ENCODE measurements at regions not wholly inside any gene's neighbourhood (a gene's known extent, or its start where the extent isn't known, plus 50 kb on each side); places are given as distances from the start of the nearest gene placed in this dataset.
"Not testable (repeated sequence)": the region's sequence is repeated elsewhere in the genome, so short reads cannot be mapped to it uniquely, and the experiment has no call there.

- H3K36me3 ChIP-seq (ENCODE audit: insufficient read depth, low read length): no peaks in the 10 kb centered on the region
- H3K4me3 ChIP-seq (ENCODE audit: low read depth, low read length): no peak overlapping the region
- no peak overlapping the region for H2AFZ ChIP-seq (ENCODE audit: low read length, unreplicated experiment)
- no peaks in the 10 kb centered on the region for H3K27me3 ChIP-seq (ENCODE audit: insufficient read depth, low read length)
- peaks cover 2% of the 10 kb centered on the region for H3K4me1 ChIP-seq (ENCODE audit: control insufficient read depth, insufficient read depth, low read length, unreplicated experiment)
- H3K27ac ChIP-seq (ENCODE audit: low read depth, low read length): no peak overlapping the region
- H3K79me2 ChIP-seq (ENCODE audit: control insufficient read depth, insufficient read depth, low read length, unreplicated experiment): no peaks in the 10 kb centered on the region
These were observed 105.4 kb upstream of the VANGL1 start for GRCh38 chr1:115536279-115536816.

DNA sequence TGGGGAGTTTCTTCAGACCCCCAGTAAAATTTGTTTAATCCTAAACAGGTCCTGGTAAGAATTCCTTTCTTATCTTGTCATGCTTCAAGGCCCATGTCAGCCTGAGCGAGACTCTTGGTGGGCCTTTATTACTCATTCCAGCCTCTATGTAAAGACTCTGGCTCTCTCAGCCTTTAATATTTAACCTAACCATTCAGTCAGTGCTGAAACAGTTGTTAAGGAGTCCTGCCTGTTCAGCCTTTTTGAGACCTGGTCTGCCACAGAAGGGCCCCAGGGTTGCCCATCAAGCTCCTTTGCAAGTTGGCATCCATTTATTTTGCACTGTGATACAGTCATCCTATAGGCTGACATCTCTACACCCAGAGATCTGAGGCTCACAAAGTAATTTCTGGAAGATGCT is 107.7 kb upstream of the VANGL1 start:
- Histone ChIP-seq H3K4me3 (ENCODE audit: low read depth, low read length) (no peak overlapping the region), H3K79me2 (ENCODE audit: control insufficient read depth, insufficient read depth, low read length, unreplicated experiment) (no peaks in the 10 kb centered on the region), H2AFZ (ENCODE audit: low read length, unreplicated experiment) (no peak overlapping the region), H3K27me3 (ENCODE audit: insufficient read depth, low read length) (no peaks in the 10 kb centered on the region), H3K27ac (ENCODE audit: low read depth, low read length) (no peak overlapping the region), H3K36me3 (ENCODE audit: insufficient read depth, low read length) (no peaks in the 10 kb centered on the region), H3K4me1 (ENCODE audit: control insufficient read depth, insufficient read depth, low read length, unreplicated experiment) (peaks cover 14% of the 10 kb centered on the region)

DNA sequence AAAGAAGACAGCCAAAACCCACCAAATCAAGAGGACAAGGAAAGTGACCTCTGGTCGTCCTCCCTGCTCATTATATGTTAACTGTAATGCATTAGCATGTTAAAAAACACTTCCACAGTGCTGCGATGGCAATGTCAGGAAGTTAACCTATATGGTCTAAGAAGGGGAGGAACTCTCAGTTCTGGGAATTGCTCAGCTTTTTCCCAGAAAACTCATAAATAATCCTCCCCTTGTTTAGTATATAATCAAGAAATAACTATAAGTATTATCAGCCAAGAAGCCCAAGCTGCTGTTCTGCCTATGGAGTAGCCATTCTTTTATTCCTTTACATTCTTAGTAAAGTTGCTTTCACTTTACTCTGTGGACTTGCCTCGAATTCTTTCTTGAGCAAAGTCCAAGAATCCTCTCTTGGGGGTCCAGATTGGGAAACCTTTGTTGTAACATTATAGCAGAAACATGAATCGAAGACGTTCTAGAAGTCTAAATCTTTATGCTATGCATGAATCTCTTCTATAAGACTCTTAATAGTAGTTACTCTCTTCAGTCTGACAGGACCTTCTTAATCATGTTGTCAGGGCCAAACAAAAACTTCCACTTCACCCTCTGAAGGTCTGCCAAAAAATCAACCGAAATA is 110.0 kb upstream of the VANGL1 start:
- H3K36me3 ChIP-seq (ENCODE audit: insufficient read depth, low read length): no peaks in the 10 kb centered on the region
- H3K27me3 ChIP-seq (ENCODE audit: insufficient read depth, low read length): no peaks in the 10 kb centered on the region
- peak overlapping the region; percentile 69 for H2AFZ ChIP-seq (ENCODE audit: low read length, unreplicated experiment)
- peak overlapping the region; percentile 42 for H3K4me3 ChIP-seq (ENCODE audit: low read depth, low read length)
- H3K79me2 ChIP-seq (ENCODE audit: control insufficient read depth, insufficient read depth, low read length, unreplicated experiment): no peaks in the 10 kb centered on the region
- peaks cover 14% of the 10 kb centered on the region for H3K4me1 ChIP-seq (ENCODE audit: control insufficient read depth, insufficient read depth, low read length, unreplicated experiment)
- H3K27ac ChIP-seq (ENCODE audit: low read depth, low read length): no peak overlapping the region

- no peak overlapping the region for H3K4me3 ChIP-seq (ENCODE audit: low read depth, low read length)
- H3K27me3 ChIP-seq (ENCODE audit: insufficient read depth, low read length): no peaks in the 10 kb centered on the region
- H3K27ac ChIP-seq (ENCODE audit: low read depth, low read length): 0 out of 2 replicates have a peak overlapping the region, but pooled peaks have one; percentile 9
- H2AFZ ChIP-seq (ENCODE audit: low read length, unreplicated experiment): no peak overlapping the region
- H3K79me2 ChIP-seq (ENCODE audit: control insufficient read depth, insufficient read depth, low read length, unreplicated experiment): no peaks in the 10 kb centered on the region
- peaks cover 14% of the 10 kb centered on the region for H3K4me1 ChIP-seq (ENCODE audit: control insufficient read depth, insufficient read depth, low read length, unreplicated experiment)
- H3K36me3 ChIP-seq (ENCODE audit: insufficient read depth, low read length): no peaks in the 10 kb centered on the region
These were observed 111.4 kb upstream of the VANGL1 start for GRCh38 chr1:115530407-115530806.

GRCh38 chr1:115529216-115529897 is 112.4 kb upstream of the VANGL1 start:
- Histone ChIP-seq H3K36me3 (ENCODE audit: insufficient read depth, low read length) (no peaks in the 10 kb centered on the region), H3K4me3 (ENCODE audit: low read depth, low read length) (no peak overlapping the region), H3K4me1 (ENCODE audit: control insufficient read depth, insufficient read depth, low read length, unreplicated experiment) (peaks cover 14% of the 10 kb centered on the region), H3K27me3 (ENCODE audit: insufficient read depth, low read length) (no peaks in the 10 kb centered on the region), H2AFZ (ENCODE audit: low read length, unreplicated experiment) (no peak overlapping the region), H3K27ac (ENCODE audit: low read depth, low read length) (no peak overlapping the region), H3K79me2 (ENCODE audit: control insufficient read depth, insufficient read depth, low read length, unreplicated experiment) (no peaks in the 10 kb centered on the region)

- not testable (repeated sequence) for H3K27me3 ChIP-seq (ENCODE audit: insufficient read depth, low read length); H3K4me3 ChIP-seq (ENCODE audit: low read depth, low read length); H3K79me2 ChIP-seq (ENCODE audit: control insufficient read depth, insufficient read depth, low read length, unreplicated experiment); H3K36me3 ChIP-seq (ENCODE audit: insufficient read depth, low read length); H3K27ac ChIP-seq (ENCODE audit: low read depth, low read length); H2AFZ ChIP-seq (ENCODE audit: low read length, unreplicated experiment)
- H3K4me1 ChIP-seq (ENCODE audit: control insufficient read depth, insufficient read depth, low read length, unreplicated experiment): peaks cover 14% of the 10 kb centered on the region
These were observed 113.4 kb upstream of the VANGL1 start for GRCh38 chr1:115528336-115528735.

GRCh38 chr1:115527746-115528145 is 114.0 kb upstream of the VANGL1 start:
- Histone ChIP-seq H3K4me1 (ENCODE audit: control insufficient read depth, insufficient read depth, low read length, unreplicated experiment) (peaks cover 14% of the 10 kb centered on the region), H2AFZ (ENCODE audit: low read length, unreplicated experiment) (no peak overlapping the region), H3K79me2 (ENCODE audit: control insufficient read depth, insufficient read depth, low read length, unreplicated experiment) (no peaks in the 10 kb centered on the region), H3K27me3 (ENCODE audit: insufficient read depth, low read length) (no peaks in the 10 kb centered on the region), H3K27ac (ENCODE audit: low read depth, low read length) (no peak overlapping the region), H3K36me3 (ENCODE audit: insufficient read depth, low read length) (no peaks in the 10 kb centered on the region), H3K4me3 (ENCODE audit: low read depth, low read length) (no peak overlapping the region)

- no peak overlapping the region for H3K27ac ChIP-seq (ENCODE audit: low read depth, low read length)
- H2AFZ ChIP-seq (ENCODE audit: low read length, unreplicated experiment): no peak overlapping the region
- H3K79me2 ChIP-seq (ENCODE audit: control insufficient read depth, insufficient read depth, low read length, unreplicated experiment): no peaks in the 10 kb centered on the region
- no peak overlapping the region for H3K4me3 ChIP-seq (ENCODE audit: low read depth, low read length)
- no peaks in the 10 kb centered on the region for H3K36me3 ChIP-seq (ENCODE audit: insufficient read depth, low read length)
- H3K4me1 ChIP-seq (ENCODE audit: control insufficient read depth, insufficient read depth, low read length, unreplicated experiment): peaks cover 14% of the 10 kb centered on the region
- H3K27me3 ChIP-seq (ENCODE audit: insufficient read depth, low read length): no peaks in the 10 kb centered on the region
These were observed 114.9 kb upstream of the VANGL1 start for GRCh38 chr1:115526900-115527299.

GRCh38 chr1:115524236-115524635 is 117.5 kb upstream of the VANGL1 start:
- Histone ChIP-seq H3K27me3 (ENCODE audit: insufficient read depth, low read length) (no peaks in the 10 kb centered on the region), H3K4me1 (ENCODE audit: control insufficient read depth, insufficient read depth, low read length, unreplicated experiment) (no peaks in the 10 kb centered on the region), H3K79me2 (ENCODE audit: control insufficient read depth, insufficient read depth, low read length, unreplicated experiment) (no peaks in the 10 kb centered on the region), H3K36me3 (ENCODE audit: insufficient read depth, low read length) (no peaks in the 10 kb centered on the region), H3K27ac (ENCODE audit: low read depth, low read length) (no peak overlapping the region), H3K4me3 (ENCODE audit: low read depth, low read length) (no peak overlapping the region), H2AFZ (ENCODE audit: low read length, unreplicated experiment) (no peak overlapping the region)

- Histone ChIP-seq H3K4me3 (ENCODE audit: low read depth, low read length) (no peak overlapping the region), H2AFZ (ENCODE audit: low read length, unreplicated experiment) (no peak overlapping the region), H3K79me2 (ENCODE audit: control insufficient read depth, insufficient read depth, low read length, unreplicated experiment) (no peaks in the 10 kb centered on the region), H3K4me1 (ENCODE audit: control insufficient read depth, insufficient read depth, low read length, unreplicated experiment) (no peaks in the 10 kb centered on the region), H3K27ac (ENCODE audit: low read depth, low read length) (no peak overlapping the region), H3K27me3 (ENCODE audit: insufficient read depth, low read length) (no peaks in the 10 kb centered on the region), H3K36me3 (ENCODE audit: insufficient read depth, low read length) (no peaks in the 10 kb centered on the region)
These were observed 119.4 kb upstream of the VANGL1 start for GRCh38 chr1:115522386-115522785.

DNA sequence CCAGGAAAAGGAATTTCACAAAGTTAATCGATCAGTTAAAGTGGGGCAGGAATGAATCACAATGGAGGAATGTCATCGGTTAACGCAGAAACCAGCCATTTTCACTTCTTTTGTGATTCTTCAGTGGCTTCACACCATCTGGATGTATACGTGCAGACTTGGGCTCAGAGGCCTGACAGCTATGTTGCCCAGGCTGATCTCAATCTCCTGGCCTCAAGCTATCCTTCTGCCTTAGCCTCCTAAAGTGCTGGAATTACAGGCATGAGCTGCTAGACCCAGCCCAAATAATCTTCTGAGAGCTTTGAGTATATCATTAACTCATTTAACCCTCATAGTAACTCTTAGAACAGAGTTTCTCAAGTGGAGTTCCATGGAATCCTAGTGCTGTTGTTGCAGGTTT is 126.5 kb upstream of the VANGL1 start:
- Histone ChIP-seq H3K36me3 (ENCODE audit: insufficient read depth, low read length) (no peaks in the 10 kb centered on the region), H3K27me3 (ENCODE audit: insufficient read depth, low read length) (no peaks in the 10 kb centered on the region), H3K27ac (ENCODE audit: low read depth, low read length) (no peak overlapping the region), H3K4me3 (ENCODE audit: low read depth, low read length) (no peak overlapping the region), H2AFZ (ENCODE audit: low read length, unreplicated experiment) (no peak overlapping the region), H3K79me2 (ENCODE audit: control insufficient read depth, insufficient read depth, low read length, unreplicated experiment) (no peaks in the 10 kb centered on the region), H3K4me1 (ENCODE audit: control insufficient read depth, insufficient read depth, low read length, unreplicated experiment) (no peaks in the 10 kb centered on the region)

Measured in ACC112 (cell line).